NOMO-1 (cell line): ENCODE measurements at regions not wholly inside any gene's neighbourhood (a gene's known extent, or its start where the extent isn't known, plus 50 kb on each side); places are given as distances from the start of the nearest gene placed in this dataset.
A peak's percentile ranks its signal among the peaks of the same experiment; 100 is the strongest.

ENCODE experiments used
- DNase-seq, 2 experiments: peaks; one replicate each; lab custom pipeline; 2025; ENCODE audit not compliant: unreplicated experiment in 2 of 2; lab: John Stamatoyannopoulos, UW

GRCh38 chr13:44169018-44169911 lies 204.4 kb upstream of the SERP2 start:
- DNase-seq = no peak

- DNase-seq = no peak
These were observed 202.9 kb upstream of the SERP2 start for GRCh38 chr13:44170731-44171130.

GRCh38 chr13:44171156-44171555 lies 202.5 kb upstream of the SERP2 start:
- no peak for DNase-seq

- DNase-seq = no peak
These were observed 201.8 kb upstream of the SERP2 start for GRCh38 chr13:44171861-44172260.

GRCh38 chr13:44172281-44172810 lies 201.3 kb upstream of the SERP2 start:
- DNase-seq = no peak

- DNase-seq = no peak
These were observed 198.7 kb upstream of the SERP2 start for GRCh38 chr13:44174769-44175425.

GRCh38 chr13:44176173-44176572 lies 197.5 kb upstream of the SERP2 start:
- no peak for DNase-seq

GRCh38 chr13:44180876-44181536 lies 192.6 kb upstream of the SERP2 start:
- DNase-seq = no peak

- no peak for DNase-seq
These were observed 191.7 kb upstream of the SERP2 start for GRCh38 chr13:44181931-44182330.

GRCh38 chr13:44184740-44185139 lies 188.9 kb upstream of the SERP2 start:
- DNase-seq = no peak

GRCh38 chr13:44188257-44188656 lies 185.4 kb upstream of the SERP2 start:
- no peak for DNase-seq

- no peak for DNase-seq
These were observed 184.5 kb upstream of the SERP2 start for GRCh38 chr13:44189085-44189484.

GRCh38 chr13:44191103-44191502 lies 182.5 kb upstream of the SERP2 start:
- DNase-seq = no peak

GRCh38 chr13:44191504-44192171 lies 182.0 kb upstream of the SERP2 start:
- peak; percentile 73 to 80 for DNase-seq

GRCh38 chr13:44193731-44194130 lies 179.9 kb upstream of the SERP2 start:
- no peak for DNase-seq

GRCh38 chr13:44195245-44195644 lies 178.4 kb upstream of the SERP2 start:
- no peak for DNase-seq

- DNase-seq = no peak
These were observed 177.3 kb upstream of the SERP2 start for GRCh38 chr13:44196196-44196751.

- no peak for DNase-seq
These were observed 175.5 kb upstream of the SERP2 start for GRCh38 chr13:44197791-44198770.

GRCh38 chr13:44198826-44199225 lies 174.8 kb upstream of the SERP2 start:
- no peak for DNase-seq
